ENCODE measurements at regions not wholly inside any gene's neighbourhood (a gene's known extent, or its start where the extent isn't known, plus 50 kb on each side); places are given as distances from the start of the nearest gene placed in this dataset.

DNA sequence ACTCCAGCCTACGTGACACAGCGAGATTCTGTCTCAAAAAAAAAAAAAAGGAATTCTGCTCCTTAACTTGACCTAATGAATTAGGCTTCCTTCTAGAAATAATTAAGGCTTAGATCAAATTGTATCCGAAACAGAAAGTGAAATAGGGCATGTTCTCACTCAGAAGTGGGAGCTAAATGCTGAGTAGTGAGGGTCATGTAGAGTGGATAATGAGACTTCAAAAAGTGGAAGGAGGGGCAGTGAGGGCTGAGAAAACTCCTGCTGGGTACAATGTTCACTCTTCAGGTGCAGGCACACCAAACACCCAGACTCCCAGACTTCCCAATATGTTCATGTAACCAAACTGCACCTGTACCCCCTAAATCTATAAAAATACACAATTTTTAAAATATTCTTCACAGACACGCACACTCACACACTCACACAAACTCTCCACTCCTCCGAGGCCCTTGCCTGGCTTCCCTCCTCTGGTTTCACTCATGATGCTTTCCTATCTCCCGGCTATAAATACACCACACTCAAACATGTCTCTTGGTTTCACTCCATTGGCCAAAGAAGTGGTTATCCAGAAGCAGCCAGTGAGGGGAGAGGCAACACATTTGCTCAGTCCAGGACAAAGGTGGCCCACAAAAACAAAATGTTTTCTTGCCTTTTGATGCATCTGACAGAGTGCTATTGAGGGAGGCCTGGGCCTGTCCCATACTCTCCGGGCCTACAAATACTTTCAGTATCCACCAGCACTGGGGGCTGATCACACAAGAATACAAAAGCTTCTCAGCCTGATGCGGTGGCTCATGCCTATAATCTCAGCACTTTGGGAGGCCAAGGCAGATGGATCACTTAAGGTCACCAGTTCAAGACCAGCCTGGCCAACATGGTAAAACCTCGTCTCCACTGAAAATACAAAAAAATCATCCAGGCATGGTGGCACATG lies 249.2 kb downstream of the TOMM20 start:
- TF ChIP-seq, protein P1, sequence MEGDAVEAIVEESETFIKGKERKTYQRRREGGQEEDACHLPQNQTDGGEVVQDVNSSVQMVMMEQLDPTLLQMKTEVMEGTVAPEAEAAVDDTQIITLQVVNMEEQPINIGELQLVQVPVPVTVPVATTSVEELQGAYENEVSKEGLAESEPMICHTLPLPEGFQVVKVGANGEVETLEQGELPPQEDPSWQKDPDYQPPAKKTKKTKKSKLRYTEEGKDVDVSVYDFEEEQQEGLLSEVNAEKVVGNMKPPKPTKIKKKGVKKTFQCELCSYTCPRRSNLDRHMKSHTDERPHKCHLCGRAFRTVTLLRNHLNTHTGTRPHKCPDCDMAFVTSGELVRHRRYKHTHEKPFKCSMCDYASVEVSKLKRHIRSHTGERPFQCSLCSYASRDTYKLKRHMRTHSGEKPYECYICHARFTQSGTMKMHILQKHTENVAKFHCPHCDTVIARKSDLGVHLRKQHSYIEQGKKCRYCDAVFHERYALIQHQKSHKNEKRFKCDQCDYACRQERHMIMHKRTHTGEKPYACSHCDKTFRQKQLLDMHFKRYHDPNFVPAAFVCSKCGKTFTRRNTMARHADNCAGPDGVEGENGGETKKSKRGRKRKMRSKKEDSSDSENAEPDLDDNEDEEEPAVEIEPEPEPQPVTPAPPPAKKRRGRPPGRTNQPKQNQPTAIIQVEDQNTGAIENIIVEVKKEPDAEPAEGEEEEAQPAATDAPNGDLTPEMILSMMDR (optimal IDR thresholded peaks at IDR 0.05 in 1 of 3, IDR thresholded peaks at IDR 0.05 in 1 of 3, conservative IDR thresholded peaks at IDR 0.05 in 1 of 3; ENCODE audit: extremely low read depth in 1 of 3, insufficient read depth in 2 of 3, low read length in 3 of 3) = no peak
- no peak for TF ChIP-seq EZH2 (IDR thresholded peaks at IDR 0.05; ENCODE audit: low read length)
